ENCODE measurements at regions not wholly inside any gene's neighbourhood (a gene's known extent, or its start where the extent isn't known, plus 50 kb on each side); places are given as distances from the start of the nearest gene placed in this dataset.

DNA sequence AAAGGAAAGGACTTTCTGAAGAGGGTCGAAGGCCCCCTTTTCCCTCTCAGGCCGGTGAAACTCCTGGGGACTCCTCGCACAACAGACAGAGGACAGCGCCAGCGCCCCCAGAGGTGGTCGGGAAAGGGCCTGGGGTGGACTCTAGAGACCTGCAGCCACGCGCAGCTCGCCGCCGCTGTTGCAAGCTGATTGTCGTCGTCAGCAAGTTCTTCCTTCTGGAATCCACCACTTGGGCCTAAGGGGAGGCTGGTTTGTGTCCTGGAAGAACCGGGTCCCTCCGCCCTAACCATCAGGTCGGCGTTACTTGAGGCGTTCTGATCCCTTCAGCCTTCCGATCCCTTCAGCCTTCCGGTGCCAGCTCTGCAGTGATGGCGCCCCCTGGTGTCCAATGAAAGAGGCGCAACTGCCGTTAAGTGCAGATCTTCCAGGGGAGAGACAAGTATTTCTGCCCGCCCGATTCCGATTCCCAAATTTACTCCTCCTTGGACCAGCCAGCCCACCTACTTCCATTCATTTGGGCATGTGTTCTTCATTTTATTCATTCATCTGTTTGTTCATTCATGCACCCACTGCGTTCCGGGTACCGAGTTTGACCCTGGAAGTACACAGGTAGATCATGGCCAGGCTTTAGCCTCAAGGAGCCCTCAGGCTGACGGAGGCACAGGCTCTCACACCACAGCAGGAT, 77.2 kb upstream of the SLC6A11 start:
- DNase-seq (ENCODE audit: low spot score): peak; percentile 81

DNA sequence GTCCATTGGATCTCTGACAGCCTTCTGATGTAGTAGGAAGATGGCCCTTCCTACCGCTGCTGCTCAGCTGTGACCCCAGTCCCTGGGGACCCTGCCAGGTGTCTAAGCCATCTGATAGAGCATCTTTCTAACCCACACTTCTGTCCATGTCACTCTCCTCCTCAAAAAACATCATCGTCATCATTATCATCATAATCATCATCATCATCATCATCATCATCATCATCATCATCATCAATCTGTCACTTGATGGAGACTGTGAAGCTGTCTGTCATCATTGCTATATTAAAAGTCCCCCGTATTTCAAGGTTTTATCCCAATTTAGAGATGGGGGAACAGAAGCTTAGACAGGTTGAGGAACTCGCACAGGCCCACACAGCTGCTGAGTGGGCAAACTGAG, 75.1 kb upstream of the SLC6A11 start:
- DNase-seq (ENCODE audit: low spot score): no peak

DNA sequence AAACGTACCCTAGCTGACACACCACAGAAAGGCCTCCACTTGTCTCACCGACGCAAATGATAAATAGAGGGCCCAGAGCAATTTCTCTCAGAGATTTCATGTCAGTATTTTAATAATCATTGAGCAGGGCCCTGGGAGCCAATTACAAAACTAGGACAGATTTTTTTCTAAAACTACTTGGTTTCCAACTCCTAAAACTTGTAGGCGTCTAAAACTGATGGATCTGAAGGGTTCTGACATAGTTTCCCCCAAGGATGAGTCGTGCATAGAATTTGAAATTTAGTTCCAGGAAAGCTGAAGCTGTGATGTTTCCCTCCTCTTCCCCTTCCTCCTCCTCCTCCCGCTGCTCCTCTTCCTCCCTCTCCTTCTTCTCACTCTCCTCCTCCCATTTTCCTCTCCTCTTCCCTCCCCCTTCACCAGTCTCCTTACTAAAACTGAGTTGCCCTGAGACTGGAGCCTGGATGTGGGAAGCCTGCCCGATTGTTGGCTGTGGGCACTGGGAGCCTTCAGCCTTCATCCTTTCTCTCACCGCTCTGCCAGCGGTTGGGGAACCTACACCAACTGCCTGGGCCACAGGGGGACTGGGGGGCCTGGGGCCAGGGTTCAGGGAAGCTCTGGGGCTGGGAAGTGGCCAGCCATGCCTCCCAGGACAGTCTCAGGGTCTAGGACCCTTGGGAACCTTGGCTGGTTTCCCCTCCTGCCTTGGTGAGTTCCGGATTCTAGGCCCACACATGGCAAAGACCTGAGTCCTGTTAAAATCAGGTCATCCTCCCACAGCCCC, 73.9 kb upstream of the SLC6A11 start:
- DNase-seq (ENCODE audit: low spot score): no peak

DNA sequence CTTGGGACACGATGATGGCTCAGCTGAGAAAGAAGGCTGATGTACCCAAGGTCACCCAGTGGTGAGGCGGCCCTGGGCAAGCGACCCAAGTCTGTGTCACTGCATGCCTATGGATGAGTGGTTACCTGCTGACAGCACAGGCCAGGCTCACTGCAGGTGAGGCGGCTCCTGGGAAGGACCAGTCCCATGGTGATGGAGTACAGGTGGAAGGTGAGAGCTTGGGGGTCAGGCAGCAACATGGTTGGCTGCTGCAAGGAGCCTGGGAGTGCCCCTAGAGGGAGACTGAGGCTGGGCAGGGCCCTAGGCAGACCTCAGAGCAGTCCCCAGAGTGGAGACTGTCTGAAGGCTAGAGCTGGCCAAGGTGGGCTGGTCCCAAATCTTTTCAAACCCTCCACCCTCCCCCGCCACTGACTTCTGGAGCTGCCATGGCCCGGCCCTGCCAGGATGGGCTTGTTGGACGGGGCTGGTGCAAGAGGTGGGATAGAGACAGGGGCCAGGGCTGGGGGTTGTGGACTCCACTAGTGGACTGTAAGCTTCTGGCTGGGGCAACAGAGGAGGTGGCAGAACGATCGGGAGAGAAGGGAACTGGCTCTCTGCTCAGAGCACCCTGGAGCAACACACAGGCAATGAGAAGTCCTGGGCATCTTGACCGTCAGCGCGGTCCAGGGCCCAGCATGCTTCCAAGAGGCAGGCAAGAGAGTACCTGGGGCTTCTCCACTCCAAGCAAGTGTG, 72.5 kb upstream of the SLC6A11 start:
- no peak for DNase-seq (ENCODE audit: low spot score)

DNA sequence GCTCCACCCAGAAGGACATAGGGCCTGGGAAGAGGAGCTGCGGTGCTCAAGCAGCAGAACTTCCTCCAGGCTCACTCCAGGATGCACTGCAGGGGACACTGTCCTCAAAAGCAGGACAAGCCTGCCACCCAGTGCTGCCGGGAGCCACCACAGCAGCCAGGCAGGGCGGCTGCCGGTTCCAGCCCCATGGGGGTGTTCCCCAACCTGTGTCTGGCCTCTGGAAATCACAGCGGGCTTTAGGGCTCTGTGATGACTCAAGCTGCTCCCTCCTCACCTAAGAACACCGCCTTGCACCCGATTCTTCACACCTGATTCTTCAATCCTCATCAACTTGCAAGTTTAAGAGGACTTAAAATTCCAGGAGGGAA, 71.9 kb upstream of the SLC6A11 start:
- peak; percentile 67 for DNase-seq (ENCODE audit: low spot score)

DNA sequence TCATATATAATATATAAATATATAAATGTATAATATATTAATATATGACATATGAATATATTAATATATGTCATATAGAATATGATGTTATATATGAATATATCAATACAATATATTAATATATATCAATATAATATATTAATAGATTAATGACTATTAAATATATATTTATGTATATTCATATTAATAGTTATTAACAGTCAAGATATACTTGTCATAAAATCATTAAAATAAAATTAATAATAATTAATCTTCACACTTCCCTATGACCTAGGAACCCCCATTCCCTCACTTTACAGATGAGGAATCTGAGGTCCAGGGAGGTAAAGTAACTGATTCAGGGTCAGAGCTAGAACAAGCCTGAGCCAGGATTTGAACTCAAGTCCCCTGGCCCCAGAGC, 70.6 kb upstream of the SLC6A11 start:
- DNase-seq (ENCODE audit: low spot score): no peak

DNA sequence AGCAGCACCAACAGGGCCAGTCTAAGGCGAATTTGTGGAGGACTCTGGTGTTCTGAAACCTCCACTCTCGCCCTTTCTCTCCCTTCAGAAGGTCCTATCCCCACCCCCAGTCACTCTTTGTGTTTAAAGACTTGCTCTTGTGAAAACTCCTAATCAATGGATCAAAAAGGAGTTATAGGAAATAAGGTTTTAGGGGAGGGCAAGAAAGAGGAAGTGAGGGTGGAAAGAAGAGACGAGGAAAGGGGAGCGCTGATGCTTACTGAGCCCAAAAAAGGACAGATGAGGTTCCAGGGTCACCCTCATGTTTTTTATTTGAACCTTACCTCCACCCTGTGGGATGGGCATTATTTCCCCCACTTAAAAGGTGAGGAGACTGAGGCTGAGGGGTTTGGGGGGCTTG, 70.0 kb upstream of the SLC6A11 start:
- no peak for DNase-seq (ENCODE audit: low spot score)

DNA sequence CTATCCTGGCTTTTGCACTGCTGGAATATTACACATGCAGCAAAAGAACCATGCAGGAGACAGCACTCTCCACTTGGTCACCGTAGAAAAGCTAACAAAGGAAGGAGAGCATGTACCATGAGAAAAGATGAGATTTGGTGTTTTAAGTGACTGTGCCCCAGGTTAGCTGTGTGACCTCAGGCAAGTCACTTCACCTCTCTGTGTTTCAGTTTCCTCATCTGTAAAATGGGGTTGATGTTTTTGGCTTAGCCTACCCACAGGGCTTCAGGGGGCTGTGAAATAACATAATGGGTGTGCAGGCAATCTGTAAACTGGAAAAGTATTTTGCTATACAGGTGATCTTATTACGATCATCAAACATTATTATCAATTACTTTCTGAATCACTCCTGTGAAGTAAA, 69.3 kb upstream of the SLC6A11 start:
- no peak for DNase-seq (ENCODE audit: low spot score)

DNA sequence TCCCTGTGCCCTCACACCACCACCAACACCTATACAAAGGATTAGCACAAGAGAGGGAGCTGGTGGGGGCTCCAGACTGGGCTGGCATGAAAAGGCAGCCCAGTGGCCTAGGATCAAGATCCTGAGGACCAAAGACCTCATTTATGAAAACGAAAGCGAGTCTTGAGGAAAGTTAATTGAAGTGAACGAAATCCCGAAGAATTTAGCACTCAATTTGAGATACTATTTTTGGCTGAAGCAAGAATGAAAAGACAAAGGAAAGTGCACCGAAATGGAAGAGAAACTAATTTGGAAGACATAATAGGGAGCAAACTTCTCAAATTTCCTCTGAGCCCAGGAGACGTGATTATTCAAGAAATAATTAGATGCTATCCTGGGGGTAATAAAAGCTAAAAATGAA, 68.7 kb upstream of the SLC6A11 start:
- DNase-seq (ENCODE audit: low spot score): no peak

DNA sequence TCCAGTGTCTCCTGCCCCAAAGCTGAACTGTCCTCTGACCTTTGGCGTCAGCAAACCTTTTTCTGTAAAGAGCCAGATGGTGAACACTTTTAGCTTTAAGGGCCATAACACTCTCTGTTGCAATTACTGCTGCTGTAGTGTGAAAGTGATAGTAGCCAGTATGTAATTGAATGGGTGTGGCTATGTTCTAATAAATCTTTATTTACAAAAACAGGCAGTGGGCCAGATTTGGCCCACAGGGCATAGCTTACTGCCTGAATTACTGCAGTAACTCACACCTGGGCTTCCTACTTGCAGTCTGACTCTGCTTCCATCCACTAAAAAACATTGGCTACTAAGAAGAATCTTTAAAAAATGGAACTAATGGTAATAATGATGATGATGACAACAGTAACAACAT, 68.0 kb upstream of the SLC6A11 start:
- no peak for DNase-seq (ENCODE audit: low spot score)

DNA sequence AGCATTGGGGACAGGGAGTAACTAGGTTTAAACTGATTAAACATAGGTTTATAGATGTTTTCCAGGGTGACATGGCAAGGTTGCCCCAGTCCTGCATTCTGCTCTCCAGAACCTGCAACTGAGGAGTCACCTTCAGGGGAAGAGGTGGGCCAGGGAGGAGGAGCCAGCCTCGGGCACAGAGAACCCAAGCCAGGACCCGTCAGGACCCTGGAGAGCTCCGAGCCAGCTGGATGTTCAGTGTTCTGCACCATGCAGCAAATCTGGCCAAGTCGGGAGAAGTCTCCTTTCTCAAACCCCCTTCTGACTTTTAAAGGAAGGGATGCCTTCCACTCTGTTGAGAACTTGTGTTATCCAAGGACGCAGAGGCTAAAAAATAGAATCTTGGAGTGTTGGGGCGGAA, 62.1 kb upstream of the SLC6A11 start:
- DNase-seq (ENCODE audit: low spot score): peak; percentile 80

DNA sequence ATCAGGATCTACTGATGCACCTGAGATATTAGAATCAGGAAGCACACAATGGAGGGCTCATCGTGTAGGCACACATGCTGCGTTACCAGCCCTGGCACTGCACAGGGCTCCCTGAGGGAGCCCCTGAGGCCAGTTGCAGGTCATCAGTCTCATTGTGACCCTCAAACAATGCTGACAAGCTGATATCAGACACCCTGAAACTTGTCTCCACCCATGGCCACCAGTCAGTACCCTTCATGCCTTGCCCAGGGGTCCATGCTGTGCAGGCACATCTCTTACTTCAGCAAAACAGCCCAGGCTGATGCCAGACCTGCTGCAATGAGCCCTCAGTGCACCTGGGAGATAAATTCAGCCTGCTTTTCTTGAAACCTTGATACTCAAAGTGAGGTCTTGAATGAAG, 59.5 kb upstream of the SLC6A11 start:
- DNase-seq (ENCODE audit: low spot score): no peak

DNA sequence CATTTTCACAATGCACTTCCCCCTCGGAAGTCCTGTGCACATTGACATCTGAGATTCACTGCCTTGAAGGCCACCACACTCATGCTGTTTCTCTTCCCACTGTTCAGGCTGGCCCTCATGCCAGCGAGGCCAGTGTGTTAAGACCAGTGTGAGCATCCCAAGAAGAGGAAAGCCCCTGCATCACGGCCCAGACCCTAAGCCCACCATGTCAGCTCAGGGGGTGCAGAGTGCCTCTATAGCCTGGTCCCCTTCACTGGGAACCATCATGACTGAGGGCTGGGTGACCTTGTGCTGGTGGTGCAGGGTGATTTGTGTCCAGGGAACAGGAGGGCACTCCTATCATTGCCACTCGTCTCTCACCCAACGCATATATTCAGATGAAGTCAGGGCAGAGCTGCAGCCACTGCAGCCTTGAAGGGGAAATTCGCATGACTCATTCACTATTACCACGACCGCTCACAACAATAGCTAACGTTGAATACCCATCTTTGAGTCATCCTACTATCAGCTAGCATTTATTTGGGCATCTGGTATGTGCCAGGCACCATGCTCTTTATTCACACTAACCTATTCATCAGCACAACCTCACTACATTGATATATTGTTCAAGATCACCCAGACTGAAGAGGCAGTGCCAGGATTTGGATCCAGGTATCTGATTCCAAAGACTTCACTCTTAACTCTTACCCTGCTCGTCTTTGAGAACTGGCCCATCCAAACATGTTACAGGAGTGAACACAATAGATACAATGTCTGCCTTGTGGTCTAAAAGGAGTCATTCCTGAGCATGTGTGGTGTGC, 58.8 kb upstream of the SLC6A11 start:
- DNase-seq (ENCODE audit: low spot score): no peak

DNA sequence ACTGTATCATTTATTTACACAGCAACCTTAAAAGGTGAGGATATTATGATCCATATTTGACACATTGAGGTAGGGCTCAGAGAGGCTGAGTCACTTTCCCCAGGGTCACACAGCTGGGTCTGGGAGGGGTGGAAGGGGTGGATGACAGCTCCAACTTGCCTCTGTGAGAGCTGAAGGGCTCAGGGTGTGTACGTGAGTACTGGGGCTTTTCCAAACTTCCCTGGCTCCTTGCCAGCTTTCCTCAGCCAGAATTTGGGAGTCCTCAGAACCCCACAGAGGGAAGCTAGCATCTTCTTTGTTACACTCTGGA, 58.3 kb upstream of the SLC6A11 start:
- DNase-seq (ENCODE audit: low spot score): no peak

DNA sequence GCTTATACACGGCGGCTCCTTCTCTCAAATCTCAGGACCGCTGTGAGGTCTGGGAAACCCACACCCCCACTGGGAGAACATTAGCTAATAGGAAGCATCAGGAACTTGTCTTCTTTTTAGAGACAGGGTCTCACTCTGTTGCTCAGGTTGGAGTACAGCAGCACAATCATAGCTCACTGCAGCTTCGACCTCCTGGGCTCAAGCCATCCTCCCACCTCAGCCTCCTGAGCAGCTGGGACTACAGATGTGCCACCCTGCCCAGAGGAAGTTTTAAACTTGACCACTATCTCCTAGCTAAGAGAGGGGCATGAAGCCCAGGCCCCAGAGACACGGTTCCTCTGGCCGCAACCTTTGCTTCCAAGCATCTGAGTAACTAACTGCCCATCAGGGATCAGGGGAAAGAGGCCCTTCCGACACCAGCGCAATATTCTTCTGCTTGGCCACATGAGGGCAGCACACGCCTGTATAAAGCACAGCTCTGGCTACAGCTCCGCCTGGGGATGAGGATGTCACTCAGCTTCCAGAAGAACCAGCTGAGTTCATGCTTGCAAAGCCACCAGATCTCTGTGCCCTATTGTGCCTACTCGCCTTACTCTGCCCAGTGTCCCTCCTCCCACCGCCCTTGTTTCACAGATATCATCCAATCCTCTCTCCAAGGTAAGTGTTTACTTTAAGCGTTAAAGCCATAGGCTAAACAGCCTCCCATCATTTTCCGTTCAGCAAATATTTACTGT, 57.6 kb upstream of the SLC6A11 start:
- DNase-seq (ENCODE audit: low spot score): peak; percentile 97

DNA sequence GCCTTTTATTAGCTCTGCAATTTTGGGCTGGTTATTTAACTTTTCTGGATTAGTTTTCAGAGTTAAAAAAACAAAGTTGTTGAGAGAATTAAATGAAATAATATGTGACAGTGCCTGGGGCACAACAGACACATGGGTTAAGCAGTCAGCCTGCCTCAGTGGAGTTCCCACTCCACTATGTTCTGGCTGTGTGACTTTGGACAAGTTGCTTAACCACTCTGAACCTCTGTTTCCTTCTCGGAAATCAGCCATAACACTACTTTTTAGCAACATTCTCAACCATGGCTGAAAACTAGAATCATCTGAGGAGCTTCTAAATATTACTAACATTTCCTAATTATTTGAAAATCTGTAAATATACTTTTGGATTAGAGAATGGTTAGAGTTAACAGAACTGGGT, 56.5 kb upstream of the SLC6A11 start:
- no peak for DNase-seq (ENCODE audit: low spot score)

DNA sequence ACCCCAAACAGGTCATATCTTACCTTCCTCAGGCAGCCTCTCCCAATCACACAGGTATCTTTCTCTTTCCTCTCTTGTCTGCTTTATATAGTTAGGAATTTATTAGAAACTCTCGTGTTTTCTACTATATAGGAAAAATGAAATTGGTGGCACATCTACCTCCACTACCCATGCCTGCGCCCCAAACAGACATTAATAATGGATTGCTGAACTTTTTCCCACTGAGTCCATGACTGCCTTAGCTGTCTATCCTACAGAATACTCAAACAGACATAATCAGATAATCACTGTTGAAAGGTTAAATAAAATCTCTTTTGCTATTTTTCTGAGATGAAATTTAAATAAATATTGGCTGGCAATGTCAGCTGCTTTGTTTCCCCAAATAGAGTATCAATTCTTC, 55.8 kb upstream of the SLC6A11 start:
- no peak for DNase-seq (ENCODE audit: low spot score)

DNA sequence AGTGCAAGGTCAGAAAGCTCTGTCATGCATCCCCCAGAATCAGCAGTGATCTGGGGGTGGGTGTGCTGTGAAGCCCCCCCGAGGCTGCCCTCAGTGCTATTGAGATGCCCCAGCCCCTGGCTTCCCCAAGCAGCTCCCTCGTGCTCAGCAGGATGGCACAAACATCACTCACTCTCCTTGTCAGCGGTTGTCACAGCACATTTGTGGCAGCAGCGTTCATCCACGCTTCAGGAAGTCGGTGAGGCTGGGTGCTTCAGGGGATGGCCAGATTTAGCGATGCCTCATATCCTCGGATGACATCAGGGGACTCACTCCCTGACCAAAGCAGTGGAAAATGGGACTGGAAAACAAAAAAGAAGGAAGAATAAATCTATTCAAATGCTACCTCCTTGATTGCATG, 54.4 kb upstream of the SLC6A11 start:
- DNase-seq (ENCODE audit: low spot score): no peak

DNA sequence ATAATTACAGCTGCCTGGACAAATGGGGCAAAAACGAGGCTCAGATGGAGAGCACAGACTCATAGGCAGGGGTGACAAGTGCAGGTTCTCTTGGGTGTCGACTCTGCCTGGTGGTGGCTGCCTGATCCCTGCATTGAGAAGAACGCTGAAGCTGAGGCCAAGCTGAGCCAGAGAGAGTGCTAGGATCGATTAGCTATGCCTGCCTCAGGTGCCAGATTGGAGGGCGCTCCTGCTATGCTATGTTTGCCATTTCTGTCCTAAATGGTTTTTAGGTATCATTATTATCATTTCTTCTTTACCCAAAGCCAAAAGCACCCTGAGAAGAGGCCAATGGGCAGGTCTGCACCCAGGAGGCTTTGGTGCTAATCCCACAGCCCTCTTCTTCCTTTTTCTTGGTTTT, 53.9 kb upstream of the SLC6A11 start:
- DNase-seq (ENCODE audit: low spot score): no peak

DNA sequence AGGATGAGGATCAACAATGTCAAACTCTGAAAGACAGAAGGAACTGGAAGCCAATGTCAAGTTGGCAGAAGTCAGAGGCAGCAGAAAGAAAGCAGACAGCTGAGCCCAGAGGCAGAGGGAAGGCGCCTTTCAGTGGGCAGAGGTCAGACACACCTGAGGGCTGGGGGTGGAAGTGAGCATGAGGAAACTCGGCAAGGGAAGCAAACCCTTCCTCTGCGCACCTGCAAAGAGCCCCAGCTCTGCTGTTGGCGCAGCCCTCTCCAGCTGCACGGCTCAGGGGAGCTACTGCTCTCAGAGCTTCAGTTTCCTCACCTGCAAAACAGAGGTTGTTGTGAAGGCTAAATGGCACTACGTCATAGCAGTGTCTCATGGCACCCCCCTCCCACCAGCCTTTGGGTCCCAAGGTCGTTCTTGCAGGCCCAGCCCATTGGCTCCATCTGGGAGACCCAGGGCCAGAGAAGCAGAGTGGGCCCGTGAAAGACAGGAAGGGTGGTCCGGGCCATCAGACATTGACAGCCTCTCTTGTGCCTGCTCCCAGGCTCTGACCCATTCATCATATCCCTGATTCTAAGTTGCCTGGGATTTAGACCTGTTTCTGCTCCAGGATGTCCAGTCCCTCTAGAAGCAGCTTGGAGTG, 53.3 kb upstream of the SLC6A11 start:
- no peak for DNase-seq (ENCODE audit: low spot score)

DNA sequence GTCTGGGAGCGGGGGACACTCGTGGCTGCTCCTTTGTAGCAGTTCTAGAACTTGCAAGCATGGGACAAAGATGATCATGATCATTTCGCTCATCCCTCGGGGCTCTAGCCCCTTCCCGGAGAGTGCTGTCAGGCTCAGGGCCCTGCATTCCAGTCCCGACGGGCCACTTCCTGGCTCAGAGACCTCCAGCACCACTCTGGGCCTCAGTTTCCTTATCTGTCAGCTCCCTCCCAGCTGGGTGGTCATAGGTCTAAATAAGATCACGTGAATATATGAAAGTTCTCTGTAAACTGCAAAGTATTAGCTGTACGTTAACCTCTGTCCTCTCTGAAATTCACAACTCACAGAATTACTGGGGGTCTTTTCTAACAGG, 52.8 kb upstream of the SLC6A11 start:
- DNase-seq (ENCODE audit: low spot score): no peak
